IMR-90 (cell line): ENCODE measurements at regions not wholly inside any gene's neighbourhood (a gene's known extent, or its start where the extent isn't known, plus 50 kb on each side); places are given as distances from the start of the nearest gene placed in this dataset.

Experiments used
- ATAC-seq: fragments of 200-7000 bp; cut with Tn5 transposase; 2 replicates; pipeline ENCODE4 v1.9.1; 2020; ENCODE audit warnings: low read depth, mild to moderate bottlenecking, moderate library complexity
- BruUV-seq: library from RNA; stranded (reverse); fragments of 400-500 nt; replicated peaks from 2 replicates; lab custom pipeline; 2021; lab: Mats Ljungman, UMichigan
- CTCF ChIA-PET: fragments of 300-600 bp; formaldehyde crosslinking; extraction: SDS; loops from one replicate; lab custom pipeline; 2021; ENCODE audit warnings: antibody characterized with exemption; lab: Yijun Ruan, JAX
- POLR2A ChIA-PET: fragments of 300-600 bp; sonication (Branson Sonifier 250); formaldehyde crosslinking; loops from one replicate; lab custom pipeline; 2022; ENCODE audit warnings: antibody characterized with exemption; ENCODE audit not compliant: unreplicated experiment; lab: Charles Lee
- DNase-seq: peaks from one replicate; pipeline ENCODE4 v3.0.0; 2013
- H2AFZ ChIP-seq: replicated peaks from 2 replicates; pipeline ENCODE3; 2013; ENCODE audit warnings: low read length, mild to moderate bottlenecking; ENCODE audit not compliant: poor library complexity
- H2AK5ac ChIP-seq: 2 replicates; pipeline ENCODE4 v1.6.1; 2013; ENCODE audit warnings: low read depth, low read length, inconsistent platforms
- H2AK9ac ChIP-seq: replicated peaks from 2 replicates; pipeline ENCODE3; 2013; ENCODE audit warnings: mild to moderate bottlenecking, low read depth, low read length, moderate library complexity; ENCODE audit not compliant: poor library complexity
- H2BK120ac ChIP-seq: 2 replicates; pipeline ENCODE4 v1.6.1; 2013; ENCODE audit warnings: low read depth, low read length, inconsistent platforms
- H2BK15ac ChIP-seq: 3 replicates; pipeline ENCODE4 v1.6.1; 2013; ENCODE audit warnings: low read depth, low read length, inconsistent platforms
- H2BK20ac ChIP-seq: 2 replicates; pipeline ENCODE4 v1.6.1; 2013; ENCODE audit warnings: low read depth, mild to moderate bottlenecking, inconsistent platforms, low read length, moderate library complexity
- H2BK5ac ChIP-seq: 2 replicates; pipeline ENCODE4 v1.6.1; 2013; ENCODE audit warnings: mild to moderate bottlenecking, low read depth, low read length, inconsistent platforms; ENCODE audit not compliant: poor library complexity, severe bottlenecking
- H3K14ac ChIP-seq: replicated peaks from 2 replicates; pipeline ENCODE4 v1.6.1; 2013; ENCODE audit warnings: low read depth, low read length, inconsistent platforms
- H3K18ac ChIP-seq: 2 replicates; pipeline ENCODE4 v1.6.1; 2013; ENCODE audit warnings: low read depth, low read length, control low read depth
- H3K23ac ChIP-seq: 2 replicates; pipeline ENCODE4 v1.6.1; 2013; ENCODE audit warnings: low read depth, low read length, inconsistent platforms
- H3K27ac ChIP-seq: 2 replicates; pipeline ENCODE4 v1.5.1; 2013; ENCODE audit warnings: mild to moderate bottlenecking, control low read depth, low read length; ENCODE audit not compliant: insufficient read depth
- H3K27me3 ChIP-seq: 2 replicates; pipeline ENCODE4 v1.6.1; 2013; ENCODE audit warnings: low read length; ENCODE audit not compliant: control insufficient read depth, insufficient read depth
- H3K36me3 ChIP-seq: 2 replicates; pipeline ENCODE4 v1.6.1; 2013; ENCODE audit warnings: low read length, mixed read lengths; ENCODE audit not compliant: control insufficient read depth, insufficient read depth
- H3K4ac ChIP-seq: 2 replicates; pipeline ENCODE4 v1.6.1; 2013; ENCODE audit warnings: low read depth, low read length, inconsistent platforms
- H3K4me1 ChIP-seq: 2 replicates; pipeline ENCODE4 v1.6.1; 2013; ENCODE audit warnings: low read length, mixed read lengths; ENCODE audit not compliant: control insufficient read depth, insufficient read depth
- H3K4me2 ChIP-seq: 2 replicates; pipeline ENCODE4 v1.6.1; 2013; ENCODE audit warnings: low read depth, mild to moderate bottlenecking, control low read depth, low read length, moderate library complexity
- H3K4me3 ChIP-seq: 2 replicates; pipeline ENCODE4 v1.5.1; 2013; ENCODE audit warnings: low read depth, mild to moderate bottlenecking, control low read depth, low read length, moderate library complexity; ENCODE audit not compliant: insufficient read depth
- H3K56ac ChIP-seq: 2 replicates; pipeline ENCODE4 v1.6.1; 2013; ENCODE audit warnings: low read length, inconsistent platforms; ENCODE audit not compliant: insufficient read depth; ENCODE audit errors: extremely low read depth
- H3K79me1 ChIP-seq, 2 experiments: 2 replicates each; pipeline ENCODE4 v1.6.1; 2013; ENCODE audit warnings: low read length in 2 of 2, inconsistent platforms in 1 of 2, low read depth in 1 of 2
- H3K9ac ChIP-seq: 2 replicates; pipeline ENCODE4 v1.6.1; 2013; ENCODE audit warnings: low read depth, low read length, control low read depth
- H3K9me1 ChIP-seq: 2 replicates; pipeline ENCODE4 v1.6.1; 2013; ENCODE audit warnings: low read length, inconsistent platforms; ENCODE audit not compliant: insufficient read depth
- H3K9me3 ChIP-seq: 2 replicates; pipeline ENCODE4 v1.6.1; 2013; ENCODE audit warnings: low read length; ENCODE audit not compliant: control insufficient read depth, insufficient read depth
- H4K20me1 ChIP-seq: 2 replicates; pipeline ENCODE4 v1.6.1; 2013; ENCODE audit warnings: low read length, inconsistent platforms; ENCODE audit not compliant: insufficient read depth
- H4K5ac ChIP-seq: 2 replicates; pipeline ENCODE4 v1.6.1; 2013; ENCODE audit warnings: mild to moderate bottlenecking, low read depth, low read length, control low read depth
- H4K8ac ChIP-seq, 2 experiments: 2 replicates each; pipeline ENCODE4 v1.6.1; 2013; ENCODE audit warnings: low read depth in 2 of 2, low read length in 2 of 2, control low read depth in 1 of 2, inconsistent platforms in 1 of 2
- H4K91ac ChIP-seq: 2 replicates; pipeline ENCODE4 v1.6.1; 2013; ENCODE audit warnings: low read depth, low read length, inconsistent platforms; ENCODE audit not compliant: insufficient read depth
- BHLHE40 ChIP-seq: fragments of 150-350 bp; IDR thresholded peaks from 2 replicates; pipeline ENCODE4 v1.6.1; 2016; ENCODE audit warnings: mild to moderate bottlenecking, low read depth, low read length
- CEBPB ChIP-seq: IDR thresholded peaks from 2 replicates; pipeline ENCODE4 v1.6.1; 2012; ENCODE audit warnings: low read depth, low read length, improper control_type of control experiment
- CTCF ChIP-seq: conservative IDR thresholded peaks from 2 replicates; pipeline ENCODE4 v1.5.1; 2012; ENCODE audit warnings: mild to moderate bottlenecking, low read depth, low read length, improper control_type of control experiment
- MAFK ChIP-seq: IDR thresholded peaks from 2 replicates; pipeline ENCODE4 v1.6.1; 2012; ENCODE audit warnings: low read depth, low read length, improper control_type of control experiment
- MAZ ChIP-seq: IDR thresholded peaks from 2 replicates; pipeline ENCODE4 v1.6.1; 2012; ENCODE audit warnings: low read depth, mild to moderate bottlenecking, low read length, improper control_type of control experiment, moderate library complexity, borderline replicate concordance
- MXI1 ChIP-seq: IDR thresholded peaks from 2 replicates; pipeline ENCODE4 v1.6.1; 2012; ENCODE audit warnings: low read depth, mild to moderate bottlenecking, low read length, moderate library complexity, borderline replicate concordance
- NFE2L2 ChIP-seq: fragments of 150-350 bp; IDR thresholded peaks from 2 replicates; pipeline ENCODE4 v1.6.1; 2016; ENCODE audit warnings: low read depth, mild to moderate bottlenecking, low read length
- RAD21 ChIP-seq: IDR thresholded peaks from 2 replicates; pipeline ENCODE4 v1.6.1; 2012; ENCODE audit warnings: low read length, improper control_type of control experiment
- RFX5 ChIP-seq: IDR thresholded peaks from 2 replicates; pipeline ENCODE4 v1.8.0; 2012; ENCODE audit warnings: low read depth, mild to moderate bottlenecking, low read length, moderate library complexity
- SMC3 ChIP-seq: fragments of 150-350 bp; IDR thresholded peaks from 2 replicates; pipeline ENCODE4 v1.6.1; 2016; ENCODE audit warnings: low read depth, mild to moderate bottlenecking, antibody characterized with exemption, low read length, moderate library complexity
- USF2 ChIP-seq: fragments of 150-350 bp; IDR thresholded peaks from 2 replicates; pipeline ENCODE4 v1.6.1; 2017; ENCODE audit warnings: mild to moderate bottlenecking, antibody characterized with exemption, low read length, low read depth
- whole genome bisulfite sequencing, 2 experiments: methylation state at CpG; one replicate each; pipeline versions ENCODE4 v1.1.5 to v1.1.7; 2013; ENCODE audit warnings: missing lambda C conversion rate in 2 of 2; ENCODE audit not compliant: insufficient read length in 1 of 2; ENCODE audit errors: extremely low coverage in 2 of 2; 5-methylcytosine and 5-hydroxymethylcytosine counted together
- dilution Hi-C: fragments of 300-500 bp; cut with HindIII; formaldehyde crosslinking; loops from one replicate; pipeline ENCODE4 v1.14.3; 2018; ENCODE audit warnings: low sequenced_read_pairs; ENCODE audit not compliant: unreplicated experiment
- in situ Hi-C: fragments of 300-500 bp; cut with MboI; formaldehyde crosslinking; loops from 3 replicates; pipeline ENCODE4 v1.14.3; 2019; ENCODE audit warnings: low sequenced_read_pairs, inconsistent platforms, mixed read lengths
- intact Hi-C: fragments of 100-400 bp; cut with micrococcal nuclease; formaldehyde crosslinking; loops from 2 replicates; pipeline ENCODE4 v1.10.0; 2022
- TF ChIP-seq, protein P1 (sequence below): fragments of 150-350 bp; IDR thresholded peaks from 2 replicates; pipeline ENCODE4 v1.6.1; 2016; ENCODE audit warnings: low read depth, mild to moderate bottlenecking, low read length, moderate library complexity, borderline replicate concordance

DNA sequence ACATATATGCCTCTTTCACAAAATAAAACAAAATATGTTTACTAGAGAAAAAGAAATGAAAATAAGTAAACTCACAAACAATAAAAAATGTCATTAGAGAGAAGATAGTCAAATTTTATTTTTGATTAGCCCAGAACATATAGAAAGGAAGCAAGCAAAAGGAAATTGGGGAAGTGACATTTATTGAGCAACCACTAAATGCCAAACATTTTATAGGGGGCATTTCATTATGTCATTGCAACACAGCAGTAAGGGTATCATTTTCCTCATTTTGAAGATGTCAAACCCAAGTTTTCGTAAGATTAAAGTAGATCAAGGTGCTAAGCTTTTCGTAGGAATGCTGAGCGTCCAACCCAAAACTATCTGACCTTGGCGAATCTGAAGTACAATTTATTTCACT lies 1331.5 kb upstream of the PABPC4L start:
- Histone ChIP-seq H3K9me1 (no peaks in the 10 kb centered on the region), H2BK120ac (no peak overlapping the region), H2AFZ (no peak overlapping the region), H3K4ac (no peak overlapping the region), H3K4me2 (no peak overlapping the region), H3K9me3 (no peaks in the 10 kb centered on the region), H3K36me3 (no peaks in the 10 kb centered on the region), H2AK9ac (no peak overlapping the region), H2BK5ac (no peak overlapping the region), H3K79me1 (no peaks in the 10 kb centered on the region), H3K4me3 (no peak overlapping the region), H3K18ac (no peak overlapping the region), H4K91ac (no peak overlapping the region), H2BK20ac (no peak overlapping the region), H3K27me3 (no peaks in the 10 kb centered on the region), H4K8ac (no peak overlapping the region), H2AK5ac (no peak overlapping the region), H4K5ac (no peak overlapping the region), H3K14ac (no peak overlapping the region), H3K9ac (no peak overlapping the region), H3K56ac (no peak overlapping the region), H4K20me1 (no peaks in the 10 kb centered on the region), H3K4me1 (no peaks in the 10 kb centered on the region), H3K23ac (no peak overlapping the region), H2BK15ac (no peak overlapping the region), H3K27ac (no peak overlapping the region)
- ATAC-seq (no peak), DNase-seq (no peak)
- intact Hi-C loops (no loop called here), in situ Hi-C loops (no loop called here), dilution Hi-C loops (no loop called here)
- TF ChIP-seq MAZ (no peak), RAD21 (no peak), SMC3 (no peak), RFX5 (no peak), CEBPB (no peak), USF2 (no peak), NFE2L2 (no peak), CTCF (no peak), MXI1 (no peak), BHLHE40 (no peak), MAFK (no peak)
- TF ChIP-seq, protein P1, sequence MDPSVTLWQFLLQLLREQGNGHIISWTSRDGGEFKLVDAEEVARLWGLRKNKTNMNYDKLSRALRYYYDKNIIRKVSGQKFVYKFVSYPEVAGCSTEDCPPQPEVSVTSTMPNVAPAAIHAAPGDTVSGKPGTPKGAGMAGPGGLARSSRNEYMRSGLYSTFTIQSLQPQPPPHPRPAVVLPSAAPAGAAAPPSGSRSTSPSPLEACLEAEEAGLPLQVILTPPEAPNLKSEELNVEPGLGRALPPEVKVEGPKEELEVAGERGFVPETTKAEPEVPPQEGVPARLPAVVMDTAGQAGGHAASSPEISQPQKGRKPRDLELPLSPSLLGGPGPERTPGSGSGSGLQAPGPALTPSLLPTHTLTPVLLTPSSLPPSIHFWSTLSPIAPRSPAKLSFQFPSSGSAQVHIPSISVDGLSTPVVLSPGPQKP, result no peak
- ChIA-PET CTCF (no interaction called here), POLR2A (no interaction called here)
- no TSS peak for BruUV-seq
- WGBS, 2 experiments, result no CpG with 5 or more reads among the region's 4 CpGs
